ENCODE measurements at regions not wholly inside any gene's neighbourhood (a gene's known extent, or its start where the extent isn't known, plus 50 kb on each side); places are given as distances from the start of the nearest gene placed in this dataset.

DNA sequence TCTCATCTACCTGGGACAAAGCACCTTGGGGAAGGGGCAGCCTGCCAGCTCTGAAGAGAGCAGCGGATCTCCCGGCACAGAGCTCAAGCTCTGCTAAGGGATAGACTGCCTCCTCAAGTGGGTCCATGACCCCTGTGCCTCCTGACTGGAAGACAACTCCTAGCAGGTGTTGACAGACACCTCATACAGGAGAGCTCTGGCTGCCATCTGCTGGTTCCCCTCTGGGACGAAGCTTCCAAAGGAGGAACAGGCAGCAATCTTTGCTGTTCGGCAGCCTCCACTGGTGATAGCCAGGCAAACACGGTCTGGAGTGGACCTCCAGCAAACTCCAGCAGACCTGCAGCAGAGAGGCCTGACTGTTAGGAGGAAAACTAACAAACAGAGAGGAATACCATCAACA lies 549.9 kb upstream of the LRATD1 start:
- no peak overlapping the region for H4K91ac ChIP-seq (ENCODE audit: insufficient read length, low read depth, low read length)
- Mint-ChIP-seq H3K4me1 (peaks cover 11 to 13% of the 10 kb centered on the region in 2 experiments), H3K27me3 (ENCODE audit: low read depth) (no peaks in the 10 kb centered on the region), H3K4me3 (no peak overlapping the region), H3K36me3 (ENCODE audit: insufficient read depth in 1 of 3, low read depth in 3 of 3) (peaks cover 2 to 10% (median 8%) of the 10 kb centered on the region in 3 experiments; a peak in 4 of 7 replicates), H3K27ac (no peak overlapping the region), H3K9me3 (peaks cover 9 to 15% of the 10 kb centered on the region in 2 experiments; a peak in 4 of 5 replicates)
- H2BK15ac ChIP-seq (ENCODE audit: low read depth, low read length): no peak overlapping the region
- H3T11ph ChIP-seq (ENCODE audit: low read length): no peak overlapping the region
- no peaks in the 10 kb centered on the region for H3K79me2 ChIP-seq (ENCODE audit: insufficient read depth, low read length)
- no peaks in the 10 kb centered on the region for H3K4me1 ChIP-seq (ENCODE audit: insufficient read depth, low read length)
- WGBS (ENCODE audit: extremely low coverage, insufficient read length, low lambda C conversion rate): no CpG with 5 or more reads among the region's 5 CpGs
- H2BK20ac ChIP-seq (ENCODE audit: low read depth, low read length, poor library complexity, severe bottlenecking): no peak overlapping the region
- no peak for DNase-seq
- H3K9me3 ChIP-seq (ENCODE audit: control insufficient read depth, low read depth, low read length): no peaks in the 10 kb centered on the region
- no peaks in the 10 kb centered on the region for H3K27me3 ChIP-seq (ENCODE audit: insufficient read depth, low read length)
- H3K14ac ChIP-seq (ENCODE audit: insufficient read depth, low read length): no peak overlapping the region
- no peaks in the 10 kb centered on the region for H3K79me1 ChIP-seq (ENCODE audit: insufficient read depth, low read depth, low read length, poor library complexity, severe bottlenecking)
- H3K56ac ChIP-seq (ENCODE audit: insufficient read length, low read depth, low read length): no peak overlapping the region
- H4K5ac ChIP-seq (ENCODE audit: insufficient read length, low read depth, low read length): no peak overlapping the region
- H3K18ac ChIP-seq (ENCODE audit: insufficient read length, low read depth, low read length): no peak overlapping the region
- no peak overlapping the region for H2AK5ac ChIP-seq (ENCODE audit: insufficient read length, low read length)
- no peak overlapping the region for H3K23ac ChIP-seq (ENCODE audit: insufficient read length, low read depth, low read length)
- no peak overlapping the region for H4K8ac ChIP-seq (replicated peaks; ENCODE audit: insufficient read length, low read depth, low read length)
- no peak overlapping the region for H3K4ac ChIP-seq (ENCODE audit: low read depth, low read length)
- H3K4me2 ChIP-seq (ENCODE audit: insufficient read depth, insufficient read length, low read length): no peak overlapping the region
- no peak for TF ChIP-seq CTCF (conservative IDR thresholded peaks at IDR 0.05)
- H4K20me1 ChIP-seq (ENCODE audit: control insufficient read depth, insufficient read depth, insufficient read length): no peaks in the 10 kb centered on the region
- H2BK5ac ChIP-seq (ENCODE audit: insufficient read length, low read length): no peak overlapping the region
- no peak overlapping the region for H3K27ac ChIP-seq (ENCODE audit: insufficient read length, low read depth, low read length)
- H2AFZ ChIP-seq (ENCODE audit: low read length): no peak overlapping the region
- no peaks in the 10 kb centered on the region for H3K23me2 ChIP-seq (ENCODE audit: insufficient read length, low read depth, low read length, poor library complexity, severe bottlenecking)
- no peak overlapping the region for H2BK12ac ChIP-seq (ENCODE audit: insufficient read length, low read depth, low read length)
- no peak overlapping the region for H2BK120ac ChIP-seq (ENCODE audit: low read depth, low read length, poor library complexity, severe bottlenecking)
- H3K9ac ChIP-seq (ENCODE audit: extremely low read depth, insufficient read length, low read length): no peak overlapping the region
